GM19397 (cell line): ENCODE measurements at regions not wholly inside any gene's neighbourhood (a gene's known extent, or its start where the extent isn't known, plus 50 kb on each side); places are given as distances from the start of the nearest gene placed in this dataset.
"Not testable (repeated sequence)": the region's sequence is repeated elsewhere in the genome, so short reads cannot be mapped to it uniquely, and the experiment has no call there.

ENCODE experiments used
- ATAC-seq: cut with Tn5 transposase; IDR thresholded peaks from one replicate; pipeline ENCODE4 v1.9.1; 2021; ENCODE audit warnings: mild to moderate bottlenecking, moderate library complexity; ENCODE audit not compliant: unreplicated experiment

GRCh38 chr7:84941936-84942335 lies 244.9 kb downstream of the SEMA3D start:
- ATAC-seq, result no peak

GRCh38 chr7:84941291-84941690 lies 245.6 kb downstream of the SEMA3D start:
- ATAC-seq, result no peak

GRCh38 chr7:84939888-84940287 lies 247.0 kb downstream of the SEMA3D start:
- ATAC-seq, result no peak

GRCh38 chr7:84939442-84939841 lies 247.4 kb downstream of the SEMA3D start:
- ATAC-seq, result no peak

GRCh38 chr7:84924353-84924752 lies 262.5 kb downstream of the SEMA3D start:
- no peak for ATAC-seq

GRCh38 chr7:84923348-84923747 lies 263.5 kb downstream of the SEMA3D start:
- no peak for ATAC-seq

- ATAC-seq, result no peak
Observed at GRCh38 chr7:84921154-84921553, 265.7 kb downstream of the SEMA3D start.

- ATAC-seq, result not testable (repeated sequence)
Observed at GRCh38 chr7:84916973-84917372, 269.9 kb downstream of the SEMA3D start.

GRCh38 chr7:84916161-84916560 lies 270.7 kb downstream of the SEMA3D start:
- ATAC-seq, result no peak

- no peak for ATAC-seq
Observed at GRCh38 chr7:84914598-84914997, 272.3 kb downstream of the SEMA3D start.

- no peak for ATAC-seq
Observed at GRCh38 chr7:84913731-84914130, 273.1 kb downstream of the SEMA3D start.

GRCh38 chr7:84912993-84913635 lies 273.7 kb downstream of the SEMA3D start:
- ATAC-seq, result no peak

GRCh38 chr7:84912537-84912936 lies 274.3 kb downstream of the SEMA3D start:
- no peak for ATAC-seq

GRCh38 chr7:84912018-84912417 lies 274.8 kb downstream of the SEMA3D start:
- no peak for ATAC-seq

GRCh38 chr7:84911077-84911476 lies 275.8 kb downstream of the SEMA3D start:
- ATAC-seq, result no peak

GRCh38 chr7:84910322-84910721 lies 276.5 kb downstream of the SEMA3D start:
- not testable (repeated sequence) for ATAC-seq

- no peak for ATAC-seq
Observed at GRCh38 chr7:84908196-84908793, 278.6 kb downstream of the SEMA3D start.

- ATAC-seq, result no peak
Observed at GRCh38 chr7:84906889-84907288, 280.0 kb downstream of the SEMA3D start.

GRCh38 chr7:84904561-84904960 lies 282.3 kb downstream of the SEMA3D start:
- ATAC-seq, result no peak

- ATAC-seq, result no peak
Observed at GRCh38 chr7:84901366-84901765, 285.5 kb downstream of the SEMA3D start.

GRCh38 chr7:84900215-84900614 lies 286.6 kb downstream of the SEMA3D start:
- no peak for ATAC-seq

GRCh38 chr7:84895563-84895962 lies 291.3 kb downstream of the SEMA3D start:
- no peak for ATAC-seq

GRCh38 chr7:84883570-84883969 lies 303.3 kb downstream of the SEMA3D start:
- ATAC-seq, result not testable (repeated sequence)
